Mucosa of gallbladder (tissue), 1 donor: ENCODE measurements at regions not wholly inside any gene's neighbourhood (a gene's known extent, or its start where the extent isn't known, plus 50 kb on each side); places are given as distances from the start of the nearest gene placed in this dataset.
A peak's percentile ranks its signal among the peaks of the same experiment; 100 is the strongest.

ENCODE experiments used
- DNase-seq: peaks from one replicate; pipeline ENCODE4 v3.0.0-alpha.2; 2020; ENCODE audit warnings: low spot score
- donor health status: DM: no; HTN: no; CAD: no.

DNA sequence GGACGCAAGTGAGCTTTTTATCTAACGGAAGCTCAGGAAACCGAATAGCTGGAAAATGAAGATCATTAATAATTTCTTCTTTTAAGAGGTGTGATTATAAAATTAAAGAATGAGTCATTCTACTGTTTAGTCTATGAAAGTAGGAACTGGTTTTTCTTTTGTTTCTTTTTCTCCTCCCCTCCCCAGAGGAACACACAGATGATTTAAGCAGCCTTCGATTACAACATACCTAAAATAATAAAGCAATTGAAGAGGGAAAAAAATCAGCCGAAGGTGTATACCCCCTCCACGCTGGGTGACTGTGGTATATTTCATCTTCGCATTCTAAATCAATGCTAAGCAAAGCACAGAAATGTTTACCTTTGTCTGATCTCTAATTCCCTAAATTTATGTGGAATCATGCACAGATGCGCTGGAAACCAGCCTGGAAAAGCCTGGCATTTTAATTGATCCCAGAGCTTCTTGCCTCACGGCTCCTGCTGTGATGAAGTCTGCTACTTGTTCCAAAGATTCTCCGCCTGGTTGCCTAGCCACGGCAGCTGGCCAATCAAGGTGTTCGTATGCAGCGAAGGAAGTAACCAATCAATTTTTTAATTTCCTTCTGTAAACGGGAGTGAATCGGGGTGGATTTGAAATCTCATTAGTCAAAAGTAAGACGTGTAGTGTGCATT is 133.9 kb downstream of the FANCF start:
- no peak for DNase-seq

DNA sequence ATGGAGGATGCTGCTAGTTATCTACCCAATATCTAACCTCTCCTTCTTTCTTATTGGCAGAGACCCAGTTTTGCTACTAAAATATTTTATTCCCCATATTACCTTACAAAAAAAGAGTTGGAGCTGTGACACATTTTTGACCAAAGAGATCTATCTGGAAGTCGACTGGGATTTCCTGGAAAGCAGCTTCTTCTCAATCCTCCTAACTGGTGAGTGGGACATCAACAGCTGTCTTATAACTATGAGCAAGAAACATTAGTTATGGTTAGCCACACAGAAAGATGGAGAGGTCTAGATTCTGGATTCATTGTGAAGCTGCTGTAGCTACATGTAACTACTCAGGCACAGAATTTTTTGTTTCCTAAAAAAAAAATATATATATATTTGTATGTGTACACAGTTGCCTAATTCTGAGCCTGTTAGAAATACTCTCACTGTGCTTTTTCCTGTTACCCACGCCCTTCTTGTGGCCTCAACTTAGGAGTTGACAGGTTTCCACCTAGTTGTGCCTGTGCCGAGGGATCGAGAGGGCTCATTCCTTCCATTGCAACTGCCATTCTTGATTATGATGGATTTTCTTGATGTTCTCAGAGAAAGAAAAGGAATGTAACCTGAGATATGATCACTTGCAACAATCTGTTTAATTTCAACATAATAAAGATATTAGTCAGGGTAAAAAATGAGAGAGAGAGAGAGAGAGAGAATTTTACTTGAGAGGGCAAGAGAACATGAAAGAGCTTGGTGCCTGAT is 142.0 kb downstream of the SLC17A6 start:
- DNase-seq = no peak

DNA sequence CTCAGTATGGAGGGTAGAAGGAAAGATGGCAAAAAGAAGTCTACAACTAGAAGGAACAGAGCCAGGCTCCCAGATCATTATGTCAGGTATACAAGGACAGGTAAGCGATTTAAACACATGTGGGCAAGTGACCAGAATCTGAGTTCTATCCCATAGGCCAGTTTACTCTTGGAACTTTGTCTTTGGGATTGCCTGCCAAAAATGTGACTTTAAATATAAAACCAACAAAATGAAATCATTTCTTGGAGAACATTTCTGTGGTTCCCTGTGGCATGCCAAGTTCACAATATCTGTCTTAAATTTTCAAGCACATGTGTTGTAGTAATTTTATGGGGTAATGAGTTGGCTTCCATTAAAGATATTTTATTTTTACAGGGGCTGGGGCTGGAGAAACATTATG is 141.0 kb downstream of the SLC17A6 start:
- DNase-seq = no peak

DNA sequence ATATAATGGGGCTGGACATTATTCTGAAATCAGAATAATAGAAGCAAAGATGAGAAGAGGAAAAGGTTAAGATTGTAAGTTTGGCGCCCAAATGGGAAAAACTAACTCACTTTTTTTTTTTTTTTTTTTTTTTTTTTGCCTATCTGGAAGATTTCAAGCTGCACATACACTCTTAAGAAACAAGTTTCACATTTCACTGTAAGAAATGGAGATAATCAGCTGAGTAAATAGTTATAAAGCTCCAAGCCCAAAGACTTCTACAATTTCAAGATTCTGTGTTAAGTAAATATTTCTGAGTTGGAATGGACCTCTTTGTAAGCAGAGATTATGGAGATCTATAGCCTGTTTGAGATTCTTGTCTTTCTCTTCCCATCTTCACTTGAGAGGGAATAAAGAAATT is 140.0 kb downstream of the SLC17A6 start:
- no peak for DNase-seq

DNA sequence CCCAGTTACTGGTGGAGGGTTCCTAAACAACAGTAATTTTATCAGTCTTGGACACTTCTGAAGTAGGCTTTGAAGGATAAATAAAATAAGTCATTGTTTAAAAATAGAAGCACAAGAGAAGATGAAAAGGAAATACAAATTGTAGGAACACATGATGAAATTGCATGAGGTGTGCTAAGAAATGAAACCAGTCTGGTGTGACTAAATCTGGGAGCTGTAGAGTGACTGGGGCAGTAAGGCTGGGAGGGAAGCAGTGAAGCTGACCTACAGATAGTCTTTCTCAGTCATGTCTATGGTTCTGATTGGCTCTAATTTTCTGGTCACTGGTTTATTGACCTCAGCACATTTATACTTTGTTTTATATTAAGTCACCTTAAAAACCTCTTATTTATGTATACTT is 139.1 kb downstream of the SLC17A6 start:
- DNase-seq = no peak

DNA sequence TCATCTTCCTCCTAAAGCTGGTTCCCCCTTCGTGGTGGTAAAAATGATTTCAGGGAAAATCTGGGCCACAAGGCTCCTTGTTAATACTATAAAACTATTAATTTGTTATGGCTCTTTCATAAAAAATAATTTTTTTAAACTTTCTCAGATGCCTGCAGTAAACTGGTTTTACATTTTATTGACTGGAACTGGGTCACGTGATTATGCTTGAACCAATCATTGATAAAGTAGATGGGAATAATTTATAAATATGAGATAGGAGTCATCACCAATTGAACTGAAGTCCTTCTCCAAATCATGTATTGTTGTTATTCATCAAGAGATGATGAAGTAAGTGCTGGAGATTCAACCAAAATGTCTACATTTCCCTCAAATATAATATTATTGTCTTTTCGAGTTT is 138.4 kb downstream of the SLC17A6 start:
- no peak for DNase-seq

DNA sequence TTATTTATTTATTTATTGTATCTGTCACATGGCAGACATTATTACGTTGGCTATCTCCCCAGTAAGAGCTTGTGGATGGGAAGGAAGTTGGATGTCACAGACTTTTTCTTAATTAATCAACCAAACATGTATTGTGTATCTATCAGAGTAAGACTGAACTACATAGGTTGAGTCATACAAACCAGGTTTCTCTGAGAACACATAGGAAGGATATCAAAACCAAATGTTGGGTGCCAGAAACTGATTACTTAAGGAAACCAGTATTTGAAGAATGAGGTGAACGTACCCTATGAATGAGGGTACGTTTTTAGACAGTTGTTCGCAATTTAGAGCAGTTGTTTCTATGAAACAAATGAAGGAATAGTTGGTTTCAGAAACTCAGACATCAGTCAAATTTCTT is 136.4 kb downstream of the SLC17A6 start:
- DNase-seq = no peak

DNA sequence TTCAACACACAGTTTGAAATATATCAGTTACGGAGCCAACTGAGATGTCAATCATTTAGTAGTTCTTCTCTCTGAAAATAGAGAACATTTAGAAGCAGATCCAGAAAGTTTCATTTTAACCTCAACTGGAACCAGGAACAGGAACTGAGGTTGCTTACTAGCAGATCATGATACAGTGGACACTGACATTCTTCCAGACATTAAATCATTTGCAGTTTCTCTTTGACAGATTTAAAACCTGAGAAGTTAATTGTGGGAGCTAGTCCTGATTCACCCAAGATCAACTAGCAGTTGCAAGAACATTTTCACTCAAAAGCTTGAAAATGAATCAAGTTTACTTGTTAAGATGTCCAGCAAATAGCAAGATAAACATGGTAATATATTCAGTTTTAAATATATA is 135.4 kb downstream of the SLC17A6 start:
- no peak for DNase-seq

DNA sequence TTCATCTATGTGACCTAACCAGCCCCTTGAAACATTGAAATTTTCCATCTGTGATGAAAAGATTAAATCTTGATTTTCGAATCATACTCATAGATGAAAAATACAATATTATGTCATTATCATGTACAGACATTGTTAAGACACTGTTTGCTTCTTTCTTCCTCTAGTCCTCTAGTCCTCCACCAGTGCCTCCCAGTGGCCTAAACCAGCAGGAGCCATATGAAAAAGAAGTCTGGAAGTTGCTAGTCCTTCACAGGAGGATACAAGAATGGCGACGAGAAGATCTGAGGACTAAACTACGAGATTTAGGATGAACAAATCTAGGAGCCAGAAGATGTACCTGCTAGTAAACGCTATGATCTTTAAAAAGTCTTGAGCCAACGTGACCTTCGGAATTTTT is 134.1 kb downstream of the SLC17A6 start:
- DNase-seq = no peak

DNA sequence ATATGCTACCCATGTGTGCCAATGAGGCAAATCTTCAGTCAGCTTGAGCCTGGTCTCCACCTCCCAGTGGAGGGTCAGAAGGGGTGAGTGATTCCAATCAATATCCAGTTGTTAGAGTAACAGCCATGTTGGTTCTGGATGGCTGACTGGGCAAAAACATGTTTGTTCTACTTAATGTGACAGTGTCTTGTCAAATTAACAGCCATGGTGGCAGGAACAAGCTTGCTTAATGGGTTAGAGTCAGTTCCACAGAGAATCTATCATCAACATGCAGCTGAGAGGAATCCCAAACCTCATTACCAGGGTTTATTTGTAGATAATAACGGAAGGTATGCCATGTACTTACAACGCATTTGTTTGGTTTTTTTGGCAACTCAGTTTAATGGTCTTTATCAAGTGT is 133.2 kb downstream of the SLC17A6 start:
- DNase-seq = no peak

DNA sequence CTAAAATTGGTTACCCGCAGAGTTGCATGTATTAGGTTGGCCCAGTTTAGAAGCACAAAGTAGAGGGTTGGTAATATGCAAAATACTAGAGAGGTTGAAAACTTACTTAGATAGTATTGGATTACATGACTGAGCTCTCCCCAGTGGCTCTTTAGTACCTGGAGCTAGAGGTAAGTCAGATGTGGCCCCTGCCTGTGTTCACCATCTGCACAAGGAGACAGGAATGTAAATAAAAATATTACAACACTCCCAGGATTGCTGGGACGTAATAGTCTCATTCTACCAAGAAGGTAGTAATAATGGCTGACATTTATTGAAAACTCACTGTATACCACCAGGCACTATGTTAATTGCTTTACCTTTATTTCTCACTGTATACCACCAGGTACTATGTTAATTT is 129.6 kb downstream of the SLC17A6 start:
- DNase-seq = no peak

DNA sequence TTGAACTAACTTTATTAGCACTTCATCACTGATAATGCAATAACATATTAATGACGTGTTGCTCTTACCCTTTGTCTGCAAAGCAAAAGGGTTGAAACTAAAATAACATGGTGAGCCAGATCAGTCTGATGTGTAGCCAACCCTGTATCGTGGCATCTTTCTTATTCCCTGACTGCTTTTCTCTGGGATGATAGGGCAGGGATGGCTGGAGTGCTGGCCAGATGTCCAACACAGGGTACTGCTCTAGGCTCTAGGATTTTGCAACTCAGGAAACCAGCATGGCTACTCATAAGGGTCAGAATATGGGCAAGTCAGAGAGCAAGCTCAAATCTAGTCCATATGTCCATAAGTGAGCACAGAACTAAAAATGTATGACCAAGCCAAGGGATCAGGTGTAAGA is 129.1 kb downstream of the SLC17A6 start:
- no peak for DNase-seq

DNA sequence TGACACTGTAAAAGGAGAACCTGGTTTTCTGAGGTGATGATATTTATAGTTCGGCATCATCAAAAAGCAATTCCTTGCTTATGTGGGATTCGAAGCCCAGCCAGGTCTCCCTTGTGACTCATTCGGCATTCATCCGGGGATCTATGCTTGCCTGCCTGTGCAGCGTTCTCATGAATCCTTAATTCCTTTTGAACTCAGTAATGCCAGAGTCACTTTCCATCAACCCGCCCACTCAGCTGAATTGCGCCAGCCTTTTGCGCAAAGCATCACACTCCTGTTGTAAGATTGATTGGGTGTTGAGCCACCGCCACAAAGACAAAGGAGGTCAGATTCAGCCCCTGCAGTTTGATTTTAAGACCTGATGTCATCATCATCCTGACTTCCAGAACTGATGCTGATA is 128.6 kb downstream of the SLC17A6 start:
- no peak for DNase-seq

DNA sequence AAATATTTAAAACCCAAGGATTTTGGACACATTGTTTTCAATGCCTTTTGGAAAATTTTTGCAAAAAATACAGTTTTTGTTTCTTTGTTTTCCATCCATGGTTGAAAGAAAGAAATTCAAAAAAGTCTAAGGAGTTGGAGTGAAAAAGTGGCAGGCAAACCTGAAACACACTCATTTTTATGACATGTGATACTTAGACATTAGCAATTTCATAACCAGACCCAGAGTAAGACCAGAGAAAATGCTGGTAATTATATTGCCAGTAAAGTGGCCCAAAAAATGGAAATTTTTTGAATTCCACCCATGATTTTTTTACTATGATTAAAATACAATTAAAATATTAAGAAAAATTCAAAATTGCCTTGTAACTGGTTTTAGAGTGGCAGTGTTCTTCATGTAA is 128.2 kb downstream of the SLC17A6 start:
- DNase-seq = no peak

DNA sequence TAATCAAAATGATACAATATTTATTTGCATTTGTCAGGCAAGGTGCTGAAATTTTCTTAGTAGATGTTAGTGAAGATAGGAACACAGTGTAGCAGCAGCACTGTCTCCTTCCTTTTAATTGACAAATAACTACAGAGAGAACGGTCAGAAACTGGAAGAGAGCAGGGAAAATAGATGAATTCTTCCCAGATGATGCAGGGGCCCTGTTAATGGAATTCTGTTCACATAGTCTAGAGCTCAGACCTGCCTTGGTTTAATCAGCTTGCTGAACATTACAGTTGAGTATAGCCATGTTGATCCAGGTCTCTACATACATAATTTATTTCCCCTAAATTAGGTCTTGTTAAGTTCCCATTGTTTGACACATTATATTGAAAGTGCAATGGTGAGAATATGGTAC is 127.4 kb downstream of the SLC17A6 start:
- DNase-seq = no peak

DNA sequence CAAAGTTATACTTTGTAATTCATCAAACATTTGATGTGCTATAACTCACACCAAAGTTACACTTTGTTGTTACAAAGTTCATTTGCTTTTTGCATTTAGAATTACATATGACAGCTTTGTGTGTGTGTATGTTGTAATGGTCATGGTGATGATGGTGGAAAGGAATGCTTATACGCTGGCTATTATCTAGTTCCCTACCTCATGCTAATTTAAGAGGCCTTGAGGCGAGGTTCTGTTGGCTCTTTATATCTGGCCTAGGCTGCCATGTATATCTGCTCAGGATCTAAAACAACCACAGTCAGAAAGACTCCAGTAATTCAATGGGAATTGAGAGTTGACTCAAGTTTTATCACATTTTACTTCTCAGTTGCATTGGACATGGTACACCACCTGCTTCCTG is 123.4 kb downstream of the SLC17A6 start:
- no peak for DNase-seq

DNA sequence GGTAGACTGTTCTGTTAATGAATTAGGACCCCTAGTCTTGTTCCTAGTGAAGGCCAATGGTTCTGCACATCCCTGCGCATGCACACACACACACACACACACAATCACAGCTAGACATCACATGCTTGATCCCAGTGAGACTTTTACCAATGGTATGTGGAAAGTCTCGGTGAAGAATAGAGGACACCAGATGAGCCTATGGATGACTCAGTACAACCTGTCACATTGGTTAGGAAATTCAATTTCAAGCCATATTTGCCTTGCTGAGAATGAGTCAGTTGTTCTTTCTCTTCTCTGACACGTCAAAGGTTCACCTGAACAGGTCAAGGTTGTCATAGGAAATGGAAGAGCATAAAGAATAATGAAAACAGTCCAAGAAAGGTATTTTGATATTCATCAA is 122.0 kb downstream of the SLC17A6 start:
- no peak for DNase-seq

DNA sequence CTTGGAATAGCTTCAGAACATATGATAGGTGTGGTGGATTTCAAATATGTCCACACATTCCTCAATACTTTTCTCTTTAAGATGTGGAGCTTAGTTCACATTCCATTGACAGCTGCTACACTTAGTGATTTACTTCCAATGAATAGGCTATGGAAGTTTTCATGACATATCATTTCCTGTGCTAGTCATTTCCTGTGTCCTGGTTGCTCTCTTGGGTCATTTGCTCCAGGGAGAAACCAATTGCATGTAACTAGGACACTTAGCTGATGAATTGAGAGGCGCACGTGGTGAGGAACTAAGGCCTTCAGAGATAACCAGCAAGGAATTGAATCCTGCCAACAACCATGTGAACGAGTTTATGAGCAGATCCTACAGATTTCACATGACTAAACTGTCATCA is 120.9 kb downstream of the SLC17A6 start:
- no peak for DNase-seq

DNA sequence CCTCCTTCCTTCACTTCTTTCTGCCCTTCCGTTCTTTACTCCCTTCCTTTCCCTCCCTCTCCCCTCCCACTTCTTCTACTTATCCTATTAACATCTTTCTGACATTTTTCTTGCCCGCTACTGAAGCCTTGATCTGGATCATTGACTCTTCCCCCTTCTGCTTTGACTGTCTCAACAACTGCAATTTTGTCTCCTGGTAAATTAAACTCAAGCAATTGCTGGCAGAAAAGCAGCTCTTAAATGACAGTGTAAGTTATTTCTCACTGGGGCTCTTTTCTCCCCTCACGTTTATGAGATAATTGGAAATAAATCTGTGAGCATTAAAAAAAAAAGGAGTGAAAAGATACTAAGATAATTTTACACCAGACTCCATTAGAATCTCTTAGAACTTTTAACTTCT is 120.0 kb downstream of the SLC17A6 start:
- no peak for DNase-seq

DNA sequence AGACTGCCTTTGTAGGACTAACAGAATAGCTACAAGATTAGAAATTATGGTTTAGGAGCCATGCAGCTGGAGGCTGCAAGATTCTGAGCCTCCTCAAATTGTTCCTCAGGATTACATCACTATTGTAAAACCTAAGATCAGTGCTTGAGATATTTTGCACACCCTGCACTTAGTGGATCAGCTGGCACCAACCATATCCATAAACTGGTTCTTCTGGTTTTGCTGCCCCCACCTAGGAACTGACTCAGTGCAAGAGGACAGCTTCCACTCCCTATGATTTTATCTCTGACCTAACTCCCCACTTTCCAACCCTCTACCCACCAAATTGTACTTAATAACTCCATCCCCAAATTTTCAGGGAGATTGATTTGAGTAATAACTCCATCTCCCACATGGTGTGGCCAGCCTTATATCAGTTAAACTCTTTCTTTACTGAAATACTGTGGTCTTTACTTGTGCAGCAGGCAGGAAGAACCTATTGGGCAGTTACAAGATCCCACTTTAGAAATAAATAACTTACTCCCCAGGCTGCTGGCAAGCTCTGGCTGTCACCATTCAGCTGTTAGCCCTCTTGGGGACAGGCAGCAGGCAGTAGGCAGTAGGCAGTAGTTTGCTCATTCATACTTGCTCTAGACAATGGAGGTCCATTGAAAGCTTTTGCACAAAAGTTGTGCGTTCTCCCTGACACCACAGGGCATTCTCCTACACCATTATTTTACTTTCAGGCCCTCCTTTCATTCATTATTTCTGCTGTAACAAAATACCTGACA is 119.0 kb downstream of the SLC17A6 start:
- DNase-seq = peak; percentile 60

DNA sequence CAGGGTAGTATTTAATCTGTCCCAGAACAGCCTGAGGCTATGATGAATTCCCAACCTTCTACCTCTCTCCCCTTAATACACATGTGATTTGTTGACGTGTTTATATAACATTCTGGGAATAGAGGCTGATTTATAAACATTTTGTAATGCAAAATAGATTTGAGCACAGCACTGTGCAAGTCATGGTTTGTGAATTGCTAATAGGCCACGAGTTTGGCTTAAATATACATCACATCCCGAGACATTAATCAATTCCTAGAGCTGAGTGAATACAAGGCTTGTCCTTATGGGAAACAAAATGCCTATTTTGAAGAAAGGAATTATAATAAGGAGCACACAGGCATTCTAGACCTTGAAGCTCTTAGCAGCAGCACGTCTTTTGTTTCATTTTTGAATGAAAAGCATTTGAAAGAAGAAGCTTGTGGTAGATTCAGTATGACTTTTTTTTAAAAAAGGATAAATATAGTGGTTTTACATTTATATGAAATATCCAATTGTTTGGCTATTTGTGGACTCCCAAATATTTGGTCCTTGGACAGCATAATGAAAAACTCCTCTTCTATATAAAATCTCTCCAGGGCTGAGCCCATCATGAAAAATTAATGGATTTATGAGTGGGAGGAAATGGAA is 116.4 kb downstream of the SLC17A6 start:
- no peak for DNase-seq

DNA sequence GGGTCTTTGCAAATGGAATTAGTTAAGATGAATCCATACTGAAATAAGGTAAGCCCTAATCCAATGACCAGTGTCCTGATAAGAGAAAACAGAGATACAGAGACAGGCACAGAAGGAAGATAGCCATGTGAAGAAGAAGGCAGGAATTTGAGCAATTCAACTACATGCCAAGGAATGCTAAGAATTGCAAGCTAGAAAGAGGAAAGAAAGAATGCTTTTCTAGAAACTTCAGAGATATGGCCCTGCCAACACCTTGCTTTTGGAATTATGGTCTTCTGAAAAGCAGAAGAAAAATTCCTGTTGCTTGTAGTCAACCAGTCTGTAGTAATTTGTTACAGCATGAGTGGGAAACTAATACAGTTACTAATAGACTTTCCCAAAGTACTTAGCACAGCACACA is 111.3 kb downstream of the SLC17A6 start:
- DNase-seq = no peak

DNA sequence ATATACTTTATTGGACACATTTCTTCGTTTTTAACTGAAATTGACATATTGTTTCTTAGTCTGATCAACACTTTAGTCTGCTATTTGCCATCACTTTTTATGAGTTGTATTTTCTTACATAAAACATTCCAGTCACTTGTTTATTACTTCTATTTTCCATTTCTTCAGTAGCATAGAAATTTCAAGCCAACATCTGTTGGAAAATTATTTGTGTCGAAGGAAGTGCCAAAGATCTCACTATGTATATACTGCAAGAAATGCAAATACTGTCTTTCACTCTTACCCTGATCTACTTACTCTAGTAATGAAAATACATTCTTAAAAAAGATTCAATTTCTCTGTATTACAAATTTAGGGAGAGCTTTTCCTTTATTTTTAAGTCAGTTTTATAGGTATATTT is 105.9 kb downstream of the SLC17A6 start:
- DNase-seq = no peak
